ENCODE measurements at regions not wholly inside any gene's neighbourhood (a gene's known extent, or its start where the extent isn't known, plus 50 kb on each side); places are given as distances from the start of the nearest gene placed in this dataset.

DNA sequence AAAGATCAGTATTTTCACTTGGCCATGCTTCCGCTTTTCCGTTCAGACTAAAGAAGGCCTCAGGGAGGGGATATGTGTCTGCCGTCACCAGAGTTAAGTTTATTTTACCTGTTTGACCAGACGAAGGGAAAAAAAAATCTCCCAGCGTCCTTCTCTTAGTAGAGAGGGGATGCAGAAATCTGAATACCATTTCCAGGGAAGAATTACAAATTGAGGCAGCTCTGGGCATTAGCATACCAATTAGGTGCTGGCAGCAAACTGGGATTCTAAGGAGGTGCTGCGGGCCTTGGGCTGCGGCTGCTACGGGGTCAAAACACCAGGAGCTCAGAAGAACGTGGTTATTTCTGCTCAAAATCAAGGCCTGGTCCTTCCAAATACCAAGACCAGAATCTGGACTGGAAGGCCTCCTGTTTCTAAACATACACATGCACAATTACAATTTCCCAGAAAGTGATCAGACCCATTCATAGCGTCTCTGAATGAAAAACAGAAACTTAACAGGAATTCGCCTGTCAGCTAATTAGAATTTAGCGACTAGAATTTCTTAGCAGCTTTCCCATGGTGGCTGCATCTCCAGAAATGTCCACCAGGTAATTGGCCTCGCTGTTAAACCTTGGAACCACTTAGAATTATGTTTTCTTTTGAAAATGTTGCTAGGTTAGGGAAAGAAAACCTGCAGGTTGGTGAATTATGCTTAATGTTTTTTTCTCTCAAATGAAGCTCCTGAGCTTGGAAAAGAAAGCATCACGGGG is 617.0 kb downstream of the VRK1 start:
- no peak overlapping the region for H3K4me3 Mint-ChIP-seq
- ATAC-seq (peak; percentile 80), DNase-seq (ENCODE audit: low spot score) (peak; percentile 38)
- POLR2A ChIA-PET = no interaction called here
- peaks cover 41% of the 10 kb centered on the region for H3K4me1 Mint-ChIP-seq
- TF ChIP-seq TCF7 (CRISPR knock-in tag; IDR thresholded peaks at IDR 0.05; ENCODE audit: low read depth) (no peak), TEAD1 (CRISPR knock-in tag; IDR thresholded peaks at IDR 0.05) (0 out of 2 replicates have a peak, but pooled peaks have one; percentile 39), ESRRA (CRISPR knock-in tag; IDR thresholded peaks at IDR 0.05; ENCODE audit: borderline replicate concordance) (no peak)
- no peaks in the 10 kb centered on the region; the same call in 1 of the 2 replicates for H3K27me3 Mint-ChIP-seq (ENCODE audit: low read depth)
- H3K9me3 Mint-ChIP-seq = no peaks in the 10 kb centered on the region
- H3K27ac Mint-ChIP-seq = no peak overlapping the region
- no peaks in the 10 kb centered on the region for H3K36me3 Mint-ChIP-seq
- CTCF ChIA-PET = interaction anchor here (0.9 to 1.6 kb wide), 4 partner anchors 11 to 196 kb away, joined by 3 to 7 read pairs (median 4); no protein-coding TSS in a partner anchor

DNA sequence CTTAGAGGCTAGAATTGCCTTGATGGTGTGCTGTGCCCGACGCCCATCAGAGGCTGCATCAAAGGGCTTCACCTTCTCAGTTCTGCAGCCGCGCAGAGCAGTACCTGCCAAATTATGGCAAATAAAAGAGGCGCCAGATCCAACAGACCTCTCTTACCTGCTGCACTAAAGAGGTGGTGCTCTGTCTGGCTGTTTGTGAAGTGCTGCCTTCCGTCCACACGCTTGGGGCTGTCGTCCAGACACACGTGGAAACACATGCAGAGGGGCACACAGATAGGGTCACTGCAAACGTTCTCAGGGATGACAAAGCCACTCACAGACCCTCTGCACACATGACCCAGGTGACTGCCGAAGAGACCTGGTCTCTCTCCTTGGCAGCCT is 617.5 kb downstream of the VRK1 start:
- peaks cover 41% of the 10 kb centered on the region for H3K4me1 Mint-ChIP-seq
- no peaks in the 10 kb centered on the region; the same call in 1 of the 2 replicates for H3K27me3 Mint-ChIP-seq (ENCODE audit: low read depth)
- H3K36me3 Mint-ChIP-seq = no peaks in the 10 kb centered on the region
- ChIA-PET CTCF (interaction anchor here (0.9 to 1.6 kb wide), 3 partner anchors 113 to 196 kb away, joined by 4 to 7 read pairs (median 5); no protein-coding TSS in a partner anchor), POLR2A (no interaction called here)
- H3K4me3 Mint-ChIP-seq = 0 out of 2 replicates have a peak overlapping the region, but pooled peaks have one; percentile 5
- ATAC-seq = peak; percentile 20
- no peak overlapping the region for H3K27ac Mint-ChIP-seq
- no peaks in the 10 kb centered on the region for H3K9me3 Mint-ChIP-seq
- no peak for DNase-seq (ENCODE audit: low spot score)
- TF ChIP-seq, protein P1, sequence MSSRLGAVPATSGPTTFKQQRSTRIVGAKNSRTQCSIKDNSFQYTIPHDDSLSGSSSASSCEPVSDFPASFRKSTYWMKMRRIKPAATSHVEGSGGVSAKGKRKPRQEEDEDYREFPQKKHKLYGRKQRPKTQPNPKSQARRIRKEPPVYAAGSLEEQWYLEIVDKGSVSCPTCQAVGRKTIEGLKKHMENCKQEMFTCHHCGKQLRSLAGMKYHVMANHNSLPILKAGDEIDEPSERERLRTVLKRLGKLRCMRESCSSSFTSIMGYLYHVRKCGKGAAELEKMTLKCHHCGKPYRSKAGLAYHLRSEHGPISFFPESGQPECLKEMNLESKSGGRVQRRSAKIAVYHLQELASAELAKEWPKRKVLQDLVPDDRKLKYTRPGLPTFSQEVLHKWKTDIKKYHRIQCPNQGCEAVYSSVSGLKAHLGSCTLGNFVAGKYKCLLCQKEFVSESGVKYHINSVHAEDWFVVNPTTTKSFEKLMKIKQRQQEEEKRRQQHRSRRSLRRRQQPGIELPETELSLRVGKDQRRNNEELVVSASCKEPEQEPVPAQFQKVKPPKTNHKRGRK (CRISPR knock-in tag; IDR thresholded peaks at IDR 0.05; ENCODE audit: borderline replicate concordance) = no peak
- TF ChIP-seq, protein P2, sequence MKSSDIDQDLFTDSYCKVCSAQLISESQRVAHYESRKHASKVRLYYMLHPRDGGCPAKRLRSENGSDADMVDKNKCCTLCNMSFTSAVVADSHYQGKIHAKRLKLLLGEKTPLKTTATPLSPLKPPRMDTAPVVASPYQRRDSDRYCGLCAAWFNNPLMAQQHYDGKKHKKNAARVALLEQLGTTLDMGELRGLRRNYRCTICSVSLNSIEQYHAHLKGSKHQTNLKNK (CRISPR knock-in tag; IDR thresholded peaks at IDR 0.05) = no peak
- TF ChIP-seq GTF2I (CRISPR knock-in tag; conservative IDR thresholded peaks at IDR 0.05) (no peak), FOXJ3 (CRISPR knock-in tag; IDR thresholded peaks at IDR 0.05; ENCODE audit: borderline replicate concordance) (no peak), IRF2 (CRISPR knock-in tag; IDR thresholded peaks at IDR 0.05; ENCODE audit: borderline replicate concordance, low read depth) (no peak), MXD4 (CRISPR knock-in tag; IDR thresholded peaks at IDR 0.05; ENCODE audit: borderline replicate concordance) (no peak), NFE2L1 (CRISPR knock-in tag; IDR thresholded peaks at IDR 0.05) (no peak), GABPB1 (CRISPR knock-in tag; IDR thresholded peaks at IDR 0.05) (no peak), ZNF138 (CRISPR knock-in tag; conservative IDR thresholded peaks at IDR 0.05) (no peak), ATF1 (CRISPR knock-in tag; IDR thresholded peaks at IDR 0.05) (no peak), SOX15 (CRISPR knock-in tag; IDR thresholded peaks at IDR 0.05) (no peak)
- TF ChIP-seq, protein P3, sequence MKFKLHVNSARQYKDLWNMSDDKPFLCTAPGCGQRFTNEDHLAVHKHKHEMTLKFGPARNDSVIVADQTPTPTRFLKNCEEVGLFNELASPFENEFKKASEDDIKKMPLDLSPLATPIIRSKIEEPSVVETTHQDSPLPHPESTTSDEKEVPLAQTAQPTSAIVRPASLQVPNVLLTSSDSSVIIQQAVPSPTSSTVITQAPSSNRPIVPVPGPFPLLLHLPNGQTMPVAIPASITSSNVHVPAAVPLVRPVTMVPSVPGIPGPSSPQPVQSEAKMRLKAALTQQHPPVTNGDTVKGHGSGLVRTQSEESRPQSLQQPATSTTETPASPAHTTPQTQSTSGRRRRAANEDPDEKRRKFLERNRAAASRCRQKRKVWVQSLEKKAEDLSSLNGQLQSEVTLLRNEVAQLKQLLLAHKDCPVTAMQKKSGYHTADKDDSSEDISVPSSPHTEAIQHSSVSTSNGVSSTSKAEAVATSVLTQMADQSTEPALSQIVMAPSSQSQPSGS (CRISPR knock-in tag; IDR thresholded peaks at IDR 0.05; ENCODE audit: borderline replicate concordance, low read depth) = no peak
- TF ChIP-seq, protein P4, sequence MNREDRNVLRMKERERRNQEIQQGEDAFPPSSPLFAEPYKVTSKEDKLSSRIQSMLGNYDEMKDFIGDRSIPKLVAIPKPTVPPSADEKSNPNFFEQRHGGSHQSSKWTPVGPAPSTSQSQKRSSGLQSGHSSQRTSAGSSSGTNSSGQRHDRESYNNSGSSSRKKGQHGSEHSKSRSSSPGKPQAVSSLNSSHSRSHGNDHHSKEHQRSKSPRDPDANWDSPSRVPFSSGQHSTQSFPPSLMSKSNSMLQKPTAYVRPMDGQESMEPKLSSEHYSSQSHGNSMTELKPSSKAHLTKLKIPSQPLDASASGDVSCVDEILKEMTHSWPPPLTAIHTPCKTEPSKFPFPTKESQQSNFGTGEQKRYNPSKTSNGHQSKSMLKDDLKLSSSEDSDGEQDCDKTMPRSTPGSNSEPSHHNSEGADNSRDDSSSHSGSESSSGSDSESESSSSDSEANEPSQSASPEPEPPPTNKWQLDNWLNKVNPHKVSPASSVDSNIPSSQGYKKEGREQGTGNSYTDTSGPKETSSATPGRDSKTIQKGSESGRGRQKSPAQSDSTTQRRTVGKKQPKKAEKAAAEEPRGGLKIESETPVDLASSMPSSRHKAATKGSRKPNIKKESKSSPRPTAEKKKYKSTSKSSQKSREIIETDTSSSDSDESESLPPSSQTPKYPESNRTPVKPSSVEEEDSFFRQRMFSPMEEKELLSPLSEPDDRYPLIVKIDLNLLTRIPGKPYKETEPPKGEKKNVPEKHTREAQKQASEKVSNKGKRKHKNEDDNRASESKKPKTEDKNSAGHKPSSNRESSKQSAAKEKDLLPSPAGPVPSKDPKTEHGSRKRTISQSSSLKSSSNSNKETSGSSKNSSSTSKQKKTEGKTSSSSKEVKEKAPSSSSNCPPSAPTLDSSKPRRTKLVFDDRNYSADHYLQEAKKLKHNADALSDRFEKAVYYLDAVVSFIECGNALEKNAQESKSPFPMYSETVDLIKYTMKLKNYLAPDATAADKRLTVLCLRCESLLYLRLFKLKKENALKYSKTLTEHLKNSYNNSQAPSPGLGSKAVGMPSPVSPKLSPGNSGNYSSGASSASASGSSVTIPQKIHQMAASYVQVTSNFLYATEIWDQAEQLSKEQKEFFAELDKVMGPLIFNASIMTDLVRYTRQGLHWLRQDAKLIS (CRISPR knock-in tag; IDR thresholded peaks at IDR 0.05; ENCODE audit: borderline replicate concordance) = no peak
- TF ChIP-seq, protein P5, sequence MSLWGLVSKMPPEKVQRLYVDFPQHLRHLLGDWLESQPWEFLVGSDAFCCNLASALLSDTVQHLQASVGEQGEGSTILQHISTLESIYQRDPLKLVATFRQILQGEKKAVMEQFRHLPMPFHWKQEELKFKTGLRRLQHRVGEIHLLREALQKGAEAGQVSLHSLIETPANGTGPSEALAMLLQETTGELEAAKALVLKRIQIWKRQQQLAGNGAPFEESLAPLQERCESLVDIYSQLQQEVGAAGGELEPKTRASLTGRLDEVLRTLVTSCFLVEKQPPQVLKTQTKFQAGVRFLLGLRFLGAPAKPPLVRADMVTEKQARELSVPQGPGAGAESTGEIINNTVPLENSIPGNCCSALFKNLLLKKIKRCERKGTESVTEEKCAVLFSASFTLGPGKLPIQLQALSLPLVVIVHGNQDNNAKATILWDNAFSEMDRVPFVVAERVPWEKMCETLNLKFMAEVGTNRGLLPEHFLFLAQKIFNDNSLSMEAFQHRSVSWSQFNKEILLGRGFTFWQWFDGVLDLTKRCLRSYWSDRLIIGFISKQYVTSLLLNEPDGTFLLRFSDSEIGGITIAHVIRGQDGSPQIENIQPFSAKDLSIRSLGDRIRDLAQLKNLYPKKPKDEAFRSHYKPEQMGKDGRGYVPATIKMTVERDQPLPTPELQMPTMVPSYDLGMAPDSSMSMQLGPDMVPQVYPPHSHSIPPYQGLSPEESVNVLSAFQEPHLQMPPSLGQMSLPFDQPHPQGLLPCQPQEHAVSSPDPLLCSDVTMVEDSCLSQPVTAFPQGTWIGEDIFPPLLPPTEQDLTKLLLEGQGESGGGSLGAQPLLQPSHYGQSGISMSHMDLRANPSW (CRISPR knock-in tag; conservative IDR thresholded peaks at IDR 0.05; ENCODE audit: low read depth) = no peak
- TF ChIP-seq, protein P6, sequence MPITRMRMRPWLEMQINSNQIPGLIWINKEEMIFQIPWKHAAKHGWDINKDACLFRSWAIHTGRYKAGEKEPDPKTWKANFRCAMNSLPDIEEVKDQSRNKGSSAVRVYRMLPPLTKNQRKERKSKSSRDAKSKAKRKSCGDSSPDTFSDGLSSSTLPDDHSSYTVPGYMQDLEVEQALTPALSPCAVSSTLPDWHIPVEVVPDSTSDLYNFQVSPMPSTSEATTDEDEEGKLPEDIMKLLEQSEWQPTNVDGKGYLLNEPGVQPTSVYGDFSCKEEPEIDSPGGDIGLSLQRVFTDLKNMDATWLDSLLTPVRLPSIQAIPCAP (CRISPR knock-in tag; IDR thresholded peaks at IDR 0.05) = no peak
- TF ChIP-seq, protein P7, sequence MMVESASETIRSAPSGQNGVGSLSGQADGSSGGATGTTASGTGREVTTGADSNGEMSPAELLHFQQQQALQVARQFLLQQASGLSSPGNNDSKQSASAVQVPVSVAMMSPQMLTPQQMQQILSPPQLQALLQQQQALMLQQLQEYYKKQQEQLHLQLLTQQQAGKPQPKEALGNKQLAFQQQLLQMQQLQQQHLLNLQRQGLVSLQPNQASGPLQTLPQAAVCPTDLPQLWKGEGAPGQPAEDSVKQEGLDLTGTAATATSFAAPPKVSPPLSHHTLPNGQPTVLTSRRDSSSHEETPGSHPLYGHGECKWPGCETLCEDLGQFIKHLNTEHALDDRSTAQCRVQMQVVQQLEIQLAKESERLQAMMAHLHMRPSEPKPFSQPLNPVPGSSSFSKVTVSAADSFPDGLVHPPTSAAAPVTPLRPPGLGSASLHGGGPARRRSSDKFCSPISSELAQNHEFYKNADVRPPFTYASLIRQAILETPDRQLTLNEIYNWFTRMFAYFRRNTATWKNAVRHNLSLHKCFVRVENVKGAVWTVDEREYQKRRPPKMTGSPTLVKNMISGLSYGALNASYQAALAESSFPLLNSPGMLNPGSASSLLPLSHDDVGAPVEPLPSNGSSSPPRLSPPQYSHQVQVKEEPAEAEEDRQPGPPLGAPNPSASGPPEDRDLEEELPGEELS (CRISPR knock-in tag; IDR thresholded peaks at IDR 0.05) = no peak

All from WTC11 (cell line).